SU-DHL-6 (cell line): ENCODE measurements at regions not wholly inside any gene's neighbourhood (a gene's known extent, or its start where the extent isn't known, plus 50 kb on each side); places are given as distances from the start of the nearest gene placed in this dataset.

Experiments used
- H2AFZ ChIP-seq: fragments of 200-600 bp; sonication (generic); 2 replicates; pipeline ENCODE4 v1.6.1; 2014; ENCODE audit warnings: low read depth, mild to moderate bottlenecking, moderate library complexity, mixed read lengths, antibody characterized with exemption, low read length; ENCODE audit not compliant: severe bottlenecking
- H3F3A ChIP-seq: fragments of 200-600 bp; shearing (Covaris generic); 2 replicates; pipeline ENCODE4 v1.6.0; 2016; ENCODE audit warnings: antibody characterized with exemption, mild to moderate bottlenecking; ENCODE audit not compliant: insufficient read depth
- H3K27ac ChIP-seq: fragments of 200-600 bp; sonication (generic); 2 replicates; pipeline ENCODE4 v1.5.1; 2016; ENCODE audit warnings: low read depth, mild to moderate bottlenecking, low read length, moderate library complexity, mixed read lengths
- H3K27me3 ChIP-seq: fragments of 200-600 bp; sonication (generic), shearing (Covaris generic); 2 replicates; pipeline ENCODE4 v1.6.0; 2014; ENCODE audit warnings: mild to moderate bottlenecking, low read length
- H3K36me3 ChIP-seq: fragments of 200-600 bp; sonication (generic); 2 replicates; pipeline ENCODE4 v1.6.1; 2014; ENCODE audit warnings: mild to moderate bottlenecking, low read length, mixed read lengths
- H3K4me2 ChIP-seq: fragments of 300-600, 200-600 bp; shearing (Covaris generic), sonication (generic); 2 replicates; pipeline ENCODE4 v1.6.0; 2014; ENCODE audit warnings: low read length, low read depth, mild to moderate bottlenecking; ENCODE audit not compliant: poor library complexity, severe bottlenecking
- H3K4me3 ChIP-seq: fragments of 200-600 bp; sonication (generic); 2 replicates; pipeline ENCODE4 v1.5.1; 2014; ENCODE audit warnings: antibody characterized with exemption, low read length, mild to moderate bottlenecking, mixed read lengths; ENCODE audit not compliant: insufficient read depth, poor library complexity, severe bottlenecking
- H3K79me2 ChIP-seq: fragments of 200-600 bp; sonication (generic); 2 replicates; pipeline ENCODE4 v1.6.1; 2014; ENCODE audit warnings: mild to moderate bottlenecking, low read length, moderate library complexity; ENCODE audit not compliant: insufficient read depth
- H3K9ac ChIP-seq: fragments of 200-600 bp; sonication (generic); 2 replicates; pipeline ENCODE4 v1.7.0; 2014; ENCODE audit warnings: mild to moderate bottlenecking, low read length
- H3K9me2 ChIP-seq: fragments of 200-600 bp; sonication (generic); replicated peaks from 2 replicates; pipeline ENCODE4 v1.6.1; 2014; ENCODE audit warnings: low read length; ENCODE audit not compliant: insufficient read depth
- H3K9me3 ChIP-seq: fragments of 200-600 bp; sonication (generic); 2 replicates; pipeline ENCODE4 v1.6.1; 2014; ENCODE audit warnings: low read length, mixed read lengths; ENCODE audit not compliant: insufficient read depth
- H4K20me1 ChIP-seq: fragments of 200-600 bp; sonication (generic); 2 replicates; pipeline ENCODE4 v1.6.1; 2014; ENCODE audit warnings: low read depth, mild to moderate bottlenecking, antibody characterized with exemption, low read length, moderate library complexity, mixed read lengths
- EZH2phosphoT487 ChIP-seq: fragments of 200-600 bp; sonication (generic), shearing (Covaris generic); conservative IDR thresholded peaks from 2 replicates; pipeline ENCODE4 v1.6.1; 2018; ENCODE audit warnings: mild to moderate bottlenecking, antibody characterized with exemption, low read length, moderate library complexity, mixed read lengths
- TF ChIP-seq, protein P1 (sequence below): fragments of 200-600 bp; sonication (generic); IDR thresholded peaks from one replicate; pipeline ENCODE4 v1.5.1; 2017; ENCODE audit warnings: antibody characterized with exemption, mild to moderate bottlenecking, low read length, moderate library complexity; ENCODE audit not compliant: insufficient read depth, poor library complexity, severe bottlenecking

DNA sequence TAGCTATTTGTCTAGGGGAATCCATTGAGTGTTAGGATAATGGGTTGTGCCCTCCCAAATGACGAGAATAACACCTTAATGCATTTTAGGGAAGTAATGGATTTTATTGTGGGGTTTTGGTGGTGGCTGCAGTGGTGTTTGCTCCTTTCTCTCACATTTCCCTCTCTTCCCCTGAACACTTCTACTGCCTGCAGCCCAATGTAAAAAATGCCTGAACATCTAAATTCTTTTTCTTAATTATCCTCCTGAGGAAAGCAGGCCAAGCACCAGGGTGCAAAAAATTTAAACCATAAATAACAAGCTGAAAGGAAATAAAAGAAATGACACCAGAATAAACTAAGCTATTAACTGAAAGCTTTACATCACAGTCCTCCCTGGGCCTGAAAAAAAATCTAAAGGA is 57.3 kb upstream of the PCDH8 start:
- no peaks in the 10 kb centered on the region for H3K36me3 ChIP-seq
- H3K9me3 ChIP-seq = no peaks in the 10 kb centered on the region
- no peaks in the 10 kb centered on the region for H3K27me3 ChIP-seq
- H3K27ac ChIP-seq = no peak overlapping the region
- no peaks in the 10 kb centered on the region for H3K9me2 ChIP-seq
- no peaks in the 10 kb centered on the region for H4K20me1 ChIP-seq
- TF ChIP-seq, protein P1, sequence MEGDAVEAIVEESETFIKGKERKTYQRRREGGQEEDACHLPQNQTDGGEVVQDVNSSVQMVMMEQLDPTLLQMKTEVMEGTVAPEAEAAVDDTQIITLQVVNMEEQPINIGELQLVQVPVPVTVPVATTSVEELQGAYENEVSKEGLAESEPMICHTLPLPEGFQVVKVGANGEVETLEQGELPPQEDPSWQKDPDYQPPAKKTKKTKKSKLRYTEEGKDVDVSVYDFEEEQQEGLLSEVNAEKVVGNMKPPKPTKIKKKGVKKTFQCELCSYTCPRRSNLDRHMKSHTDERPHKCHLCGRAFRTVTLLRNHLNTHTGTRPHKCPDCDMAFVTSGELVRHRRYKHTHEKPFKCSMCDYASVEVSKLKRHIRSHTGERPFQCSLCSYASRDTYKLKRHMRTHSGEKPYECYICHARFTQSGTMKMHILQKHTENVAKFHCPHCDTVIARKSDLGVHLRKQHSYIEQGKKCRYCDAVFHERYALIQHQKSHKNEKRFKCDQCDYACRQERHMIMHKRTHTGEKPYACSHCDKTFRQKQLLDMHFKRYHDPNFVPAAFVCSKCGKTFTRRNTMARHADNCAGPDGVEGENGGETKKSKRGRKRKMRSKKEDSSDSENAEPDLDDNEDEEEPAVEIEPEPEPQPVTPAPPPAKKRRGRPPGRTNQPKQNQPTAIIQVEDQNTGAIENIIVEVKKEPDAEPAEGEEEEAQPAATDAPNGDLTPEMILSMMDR = no peak
- TF ChIP-seq EZH2phosphoT487 = no peak
- H2AFZ ChIP-seq = no peak overlapping the region
- no peak overlapping the region for H3K4me2 ChIP-seq
- no peak overlapping the region for H3K4me3 ChIP-seq
- no peaks in the 10 kb centered on the region for H3K79me2 ChIP-seq
- H3K9ac ChIP-seq = no peak overlapping the region
- H3F3A ChIP-seq = no peaks in the 10 kb centered on the region

DNA sequence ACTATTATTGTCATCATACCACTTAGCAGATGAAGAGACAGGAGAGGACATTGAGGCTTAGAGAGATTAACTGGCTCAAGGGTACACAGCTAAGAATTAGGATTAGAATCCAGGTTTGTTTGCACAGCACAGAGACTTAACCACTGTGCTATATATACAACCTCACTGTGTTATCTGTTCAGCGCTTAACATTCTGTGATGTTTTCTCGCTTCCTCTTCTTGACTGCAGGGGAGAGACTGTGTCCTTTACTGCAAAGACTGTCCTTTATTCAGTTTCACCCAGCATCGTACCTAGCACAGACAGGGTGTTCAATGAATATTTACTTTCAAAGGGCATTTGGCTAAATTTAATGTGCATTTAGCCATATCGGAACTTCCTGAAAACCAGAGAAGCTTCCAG is 54.9 kb upstream of the PCDH8 start:
- Histone ChIP-seq H3K36me3 (no peaks in the 10 kb centered on the region), H3K9me3 (no peaks in the 10 kb centered on the region), H3K9ac (no peak overlapping the region), H3K79me2 (no peaks in the 10 kb centered on the region), H3K27me3 (no peaks in the 10 kb centered on the region), H3K4me3 (no peak overlapping the region), H3K27ac (no peak overlapping the region), H3K4me2 (no peak overlapping the region), H2AFZ (no peak overlapping the region), H4K20me1 (no peaks in the 10 kb centered on the region), H3K9me2 (no peaks in the 10 kb centered on the region), H3F3A (no peaks in the 10 kb centered on the region)
- no peak for TF ChIP-seq EZH2phosphoT487
- TF ChIP-seq, protein P1 = no peak

DNA sequence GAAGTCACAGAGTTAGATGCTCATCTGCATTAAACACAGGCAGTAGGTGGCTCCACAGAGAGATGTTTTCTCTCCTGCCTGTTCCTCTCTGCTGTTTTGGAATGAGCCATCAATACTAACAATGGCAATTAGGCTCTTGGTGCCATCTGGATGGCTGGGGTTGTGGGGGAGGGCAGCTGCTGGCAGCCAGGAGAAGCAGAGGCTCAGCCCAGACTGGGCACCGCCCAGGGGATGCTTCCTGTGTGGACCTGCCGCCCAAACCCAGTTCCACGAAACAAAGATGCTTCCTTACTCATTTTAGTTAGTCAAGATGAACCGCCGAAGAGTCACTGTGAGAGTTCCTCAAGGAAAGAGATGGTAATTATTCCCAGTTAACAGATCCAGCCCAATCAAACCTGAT is 50.8 kb upstream of the PCDH8 start:
- Histone ChIP-seq H3K79me2 (no peaks in the 10 kb centered on the region), H3K27me3 (no peaks in the 10 kb centered on the region), H3K4me2 (no peak overlapping the region), H3K9ac (no peak overlapping the region), H3F3A (no peaks in the 10 kb centered on the region), H2AFZ (no peak overlapping the region), H3K9me2 (no peaks in the 10 kb centered on the region), H4K20me1 (no peaks in the 10 kb centered on the region), H3K27ac (no peak overlapping the region), H3K36me3 (no peaks in the 10 kb centered on the region), H3K4me3 (no peak overlapping the region), H3K9me3 (no peaks in the 10 kb centered on the region)
- TF ChIP-seq, protein P1 = no peak
- no peak for TF ChIP-seq EZH2phosphoT487
